ENCODE measurements at regions not wholly inside any gene's neighbourhood (a gene's known extent, or its start where the extent isn't known, plus 50 kb on each side); places are given as distances from the start of the nearest gene placed in this dataset.

DNA sequence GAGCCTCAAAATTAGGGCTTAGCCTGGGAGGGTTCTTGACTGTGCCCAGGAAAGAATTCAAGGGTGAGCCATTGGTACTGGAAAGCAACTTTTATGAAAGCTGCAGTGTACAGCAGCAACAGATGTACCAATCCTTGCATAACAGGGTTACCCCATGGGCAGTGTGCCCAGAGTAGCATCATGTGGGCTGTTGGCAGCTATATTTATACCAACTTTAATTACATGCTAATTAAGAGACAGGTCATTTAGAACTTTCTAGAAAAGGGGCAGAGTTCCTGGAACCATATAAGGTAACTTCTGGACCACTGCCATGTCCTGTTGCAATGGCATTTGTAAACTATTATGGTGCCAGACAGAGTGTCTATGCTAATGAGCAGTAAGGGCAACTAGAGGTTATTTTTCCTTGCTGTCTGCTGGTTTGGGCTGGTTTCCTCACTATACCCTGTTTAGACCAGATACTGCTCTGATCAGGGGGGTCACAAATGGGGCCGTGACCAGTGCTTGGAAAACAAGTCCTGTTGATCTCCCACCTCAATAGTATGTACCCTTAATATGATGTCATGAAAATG lies 1120.5 kb upstream of the RAG2 start:
- FAIRE-seq: no peak
- no peak for DNase-seq (ENCODE audit: low spot score in 2 of 2)

DNA sequence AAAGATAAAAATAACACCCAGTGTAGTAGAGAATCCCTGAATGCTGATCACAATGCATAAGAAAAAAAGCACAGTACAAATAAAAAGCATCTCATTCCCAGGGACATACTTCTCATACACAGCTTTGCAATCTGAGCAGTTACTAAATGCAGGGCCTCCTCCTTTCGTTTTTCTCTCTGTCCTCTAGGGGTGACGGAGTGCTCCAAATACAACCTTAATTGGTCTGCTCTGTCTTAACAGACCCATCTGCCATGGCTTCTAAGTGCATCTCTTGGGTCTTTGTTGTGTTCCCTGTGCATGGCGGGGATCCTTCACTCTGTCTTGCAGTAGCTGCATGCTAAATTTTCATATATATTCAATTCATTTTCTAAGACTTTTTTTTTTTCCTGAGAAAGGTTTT lies 1114.2 kb upstream of the RAG2 start:
- FAIRE-seq (no peak), DNase-seq (ENCODE audit: low spot score in 2 of 2) (no peak)

DNA sequence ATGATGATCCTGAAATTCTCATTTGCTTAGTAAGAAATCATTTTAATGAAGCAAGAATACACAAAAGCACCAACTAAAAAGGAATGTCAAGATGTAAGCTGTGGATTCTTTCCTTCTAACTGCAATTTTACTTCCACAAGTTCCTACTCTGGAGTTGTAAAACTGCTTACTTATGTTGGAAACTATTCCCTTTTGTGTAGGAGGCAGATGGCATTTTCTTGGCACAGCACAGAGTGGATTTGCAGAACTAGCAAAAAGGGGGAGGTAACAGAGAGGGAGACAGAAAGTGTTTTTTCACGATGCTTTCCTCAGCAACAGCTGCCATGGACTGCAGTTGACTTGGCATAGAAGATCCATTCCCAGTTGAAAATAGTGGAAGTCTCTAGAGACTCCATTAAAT lies 1112.0 kb upstream of the RAG2 start:
- DNase-seq (ENCODE audit: low spot score in 2 of 2): no peak
- FAIRE-seq: no peak

DNA sequence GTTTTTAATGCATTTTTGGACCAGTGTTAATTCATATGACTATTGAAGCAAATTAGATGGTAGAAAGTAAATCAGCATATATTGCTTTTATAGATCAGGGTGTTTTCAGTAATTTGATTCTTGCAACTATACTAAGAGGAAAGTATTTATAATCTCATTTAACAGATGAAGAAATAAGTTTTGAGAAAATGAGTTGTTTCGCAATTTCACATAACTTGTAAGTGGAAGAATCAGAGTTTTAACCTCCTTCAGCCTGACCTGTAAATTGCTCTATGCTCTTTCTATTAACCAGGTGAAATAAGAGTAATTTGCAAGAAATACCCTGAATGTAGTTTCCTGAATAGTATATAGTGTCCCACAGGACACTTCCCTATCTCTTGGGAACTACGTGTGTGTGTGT lies 1106.8 kb upstream of the RAG2 start:
- no peak for DNase-seq (ENCODE audit: low spot score in 2 of 2)
- FAIRE-seq: no peak

DNA sequence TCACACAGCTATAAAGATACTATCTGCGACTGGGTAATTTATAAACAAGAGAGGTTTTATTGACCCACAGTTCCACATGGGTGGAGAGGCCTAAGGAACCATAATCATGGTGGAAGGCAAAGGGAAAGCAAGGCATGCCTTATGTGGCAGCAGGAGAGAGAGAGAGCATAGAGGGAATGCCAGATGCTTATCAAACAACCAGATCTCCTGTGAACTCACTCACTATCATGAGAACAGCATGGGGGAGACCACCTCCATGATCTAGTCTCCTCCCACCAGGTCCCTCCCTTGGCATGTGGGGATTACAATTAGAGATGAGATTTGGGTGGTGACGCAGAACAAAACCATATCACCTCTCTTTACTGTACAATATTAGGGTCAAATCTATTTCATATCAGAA lies 1101.6 kb upstream of the RAG2 start:
- DNase-seq (ENCODE audit: low spot score in 2 of 2) (no peak), FAIRE-seq (no peak)

DNA sequence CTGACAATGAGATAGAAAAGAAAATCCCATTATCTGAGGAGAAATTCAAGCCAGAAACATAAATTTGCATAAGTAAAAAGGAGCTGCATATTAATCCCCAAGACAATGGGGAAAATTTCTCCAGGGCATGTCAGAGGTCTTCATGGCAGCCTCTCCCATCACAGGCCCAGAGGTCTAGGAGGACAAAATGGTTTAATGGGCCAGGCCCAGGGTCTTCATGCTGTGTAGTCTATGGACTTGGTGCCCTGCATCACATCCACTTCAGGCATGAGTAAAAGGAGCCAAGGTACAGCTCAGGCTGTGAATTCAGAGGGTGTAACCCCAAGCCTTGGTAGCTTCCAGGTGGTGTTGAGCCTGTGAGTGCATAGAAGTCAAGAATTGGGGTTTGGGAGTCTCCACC lies 1097.2 kb upstream of the RAG2 start:
- FAIRE-seq (no peak), DNase-seq (ENCODE audit: low spot score in 2 of 2) (no peak)

DNA sequence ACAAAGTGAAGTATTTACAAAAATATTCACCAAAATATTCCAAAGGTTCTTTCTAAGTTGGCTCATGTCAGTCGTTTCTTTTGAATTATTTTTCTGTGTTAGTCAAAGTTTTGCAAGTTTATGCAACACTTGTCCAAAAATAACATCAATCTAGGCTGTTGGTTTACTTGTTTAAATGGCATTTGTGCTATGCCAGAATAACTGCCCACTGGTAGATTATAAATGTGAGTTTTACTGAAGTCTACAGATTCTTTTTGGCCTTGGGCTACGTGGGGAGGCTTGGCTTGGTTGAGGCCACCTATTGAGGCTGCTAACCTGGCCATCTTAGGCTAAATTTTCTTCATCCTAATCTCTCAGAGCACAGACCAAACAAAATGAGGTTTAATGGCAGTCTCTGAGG lies 1091.9 kb upstream of the RAG2 start:
- FAIRE-seq (no peak), DNase-seq (ENCODE audit: low spot score in 2 of 2) (no peak)

DNA sequence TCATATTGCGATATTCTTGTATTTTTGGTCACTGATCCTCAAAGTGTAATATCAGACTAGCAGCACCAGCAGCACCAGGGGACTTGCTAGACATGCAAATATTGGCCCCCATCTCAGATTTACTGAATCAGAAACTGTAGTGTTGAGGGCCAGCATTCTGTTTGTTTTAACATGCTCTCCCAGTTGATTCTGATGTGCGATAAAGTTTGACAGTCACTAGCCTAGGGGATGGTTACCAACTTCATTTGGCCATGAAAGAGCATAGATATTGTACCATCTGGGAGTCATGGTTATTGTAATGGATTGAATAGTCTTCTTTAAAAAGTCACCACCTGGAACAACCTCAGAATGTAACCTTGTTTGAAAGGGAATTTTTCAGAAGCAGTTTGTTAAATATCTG lies 1090.4 kb upstream of the RAG2 start:
- DNase-seq (ENCODE audit: low spot score in 2 of 2) (no peak), FAIRE-seq (no peak)

DNA sequence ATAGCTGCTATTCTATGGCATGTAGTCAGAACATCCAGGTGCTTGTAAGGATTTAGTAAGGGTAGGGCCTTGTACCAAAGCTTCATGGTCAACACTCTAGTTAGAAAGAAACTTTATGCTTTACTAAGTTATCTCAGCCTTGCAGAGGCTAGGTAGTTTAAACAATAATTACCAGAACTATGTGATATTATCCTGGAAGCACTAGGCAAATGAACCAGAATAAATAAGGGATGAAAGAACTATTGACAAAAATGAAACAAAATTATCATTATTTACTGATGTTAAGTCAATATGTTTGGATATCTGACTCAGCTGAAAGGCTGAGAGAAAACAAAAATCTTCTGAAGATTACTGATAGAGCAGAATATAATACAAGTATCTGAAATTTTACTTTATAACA lies 1089.1 kb upstream of the RAG2 start:
- no peak for FAIRE-seq
- no peak for DNase-seq (ENCODE audit: low spot score in 2 of 2)

DNA sequence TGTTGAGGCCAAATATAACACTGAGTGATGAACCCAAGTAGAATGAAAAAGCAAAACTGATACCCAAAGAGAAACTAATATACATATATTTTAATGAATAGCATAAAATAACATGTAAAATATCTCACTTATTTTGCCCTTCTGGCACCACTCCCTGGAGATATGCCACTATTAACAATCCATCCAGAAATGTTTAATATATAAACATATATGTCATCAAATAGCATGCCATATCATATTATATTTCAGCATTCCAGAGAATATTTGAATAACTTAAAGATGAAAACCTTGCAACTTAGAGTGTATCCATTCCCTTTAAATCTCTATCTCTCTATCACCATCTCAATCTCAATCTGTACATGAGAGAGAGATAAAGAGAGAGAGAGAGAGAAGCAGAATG lies 1073.3 kb upstream of the RAG2 start:
- DNase-seq (ENCODE audit: low spot score in 2 of 2) (no peak), FAIRE-seq (no peak)

DNA sequence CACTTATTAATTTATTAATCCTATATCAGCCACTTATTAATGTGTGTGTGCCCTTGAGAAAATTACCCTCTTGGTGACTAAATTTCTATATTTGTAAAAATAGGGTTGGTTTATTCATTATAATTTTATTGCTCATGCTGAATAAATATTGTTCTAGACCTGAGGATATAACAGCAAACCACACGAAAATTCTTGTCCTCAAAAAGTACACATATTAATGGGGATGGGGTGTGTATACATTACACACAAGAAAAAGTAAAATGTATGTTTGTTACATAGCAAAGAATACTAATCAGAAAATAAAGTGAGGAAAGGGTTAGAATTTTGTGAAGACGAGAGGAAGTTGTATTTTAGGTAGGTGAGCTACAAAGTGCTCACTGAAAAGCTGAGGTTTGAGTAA lies 1068.9 kb upstream of the RAG2 start:
- DNase-seq (ENCODE audit: low spot score in 2 of 2) (no peak), FAIRE-seq (no peak)

DNA sequence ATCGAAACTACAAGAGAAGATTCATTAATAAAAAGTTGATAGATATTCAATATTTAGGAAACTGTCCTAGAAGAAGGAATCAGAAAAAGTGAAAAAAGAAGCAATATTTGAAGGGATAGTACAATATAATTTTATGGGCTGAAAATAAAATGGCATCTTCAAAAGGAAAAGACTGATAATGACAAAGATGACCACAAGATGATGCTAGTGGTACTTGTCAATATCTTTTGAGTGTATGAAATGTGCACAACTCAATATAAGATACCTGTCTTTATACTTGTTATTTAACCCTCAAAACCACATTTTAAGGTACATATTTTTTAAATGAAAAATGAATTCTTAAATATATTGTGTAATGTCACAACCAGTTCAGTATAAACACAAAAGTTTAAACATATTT lies 1059.6 kb upstream of the RAG2 start:
- no peak for FAIRE-seq
- DNase-seq (ENCODE audit: low spot score in 2 of 2): no peak

DNA sequence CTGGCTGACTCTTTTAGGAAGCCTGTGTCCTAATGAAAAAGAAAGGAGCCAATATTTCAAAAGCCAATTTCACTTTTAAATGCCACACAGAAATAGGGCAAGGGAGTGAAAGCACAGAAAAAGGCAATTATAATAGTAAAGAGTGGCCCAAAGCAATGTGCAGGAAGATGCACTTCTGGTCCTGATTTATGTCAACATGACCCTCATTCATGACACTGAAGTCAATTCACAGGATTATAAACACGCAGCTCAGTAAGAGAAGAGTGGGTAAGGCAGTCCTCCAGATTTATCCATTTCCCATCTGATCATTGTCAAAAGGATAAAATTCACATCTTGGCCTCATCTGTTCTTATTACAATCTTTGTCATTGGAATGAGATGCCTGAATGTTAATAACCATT lies 1049.7 kb upstream of the RAG2 start:
- DNase-seq (ENCODE audit: low spot score in 2 of 2) (no peak), FAIRE-seq (no peak)

DNA sequence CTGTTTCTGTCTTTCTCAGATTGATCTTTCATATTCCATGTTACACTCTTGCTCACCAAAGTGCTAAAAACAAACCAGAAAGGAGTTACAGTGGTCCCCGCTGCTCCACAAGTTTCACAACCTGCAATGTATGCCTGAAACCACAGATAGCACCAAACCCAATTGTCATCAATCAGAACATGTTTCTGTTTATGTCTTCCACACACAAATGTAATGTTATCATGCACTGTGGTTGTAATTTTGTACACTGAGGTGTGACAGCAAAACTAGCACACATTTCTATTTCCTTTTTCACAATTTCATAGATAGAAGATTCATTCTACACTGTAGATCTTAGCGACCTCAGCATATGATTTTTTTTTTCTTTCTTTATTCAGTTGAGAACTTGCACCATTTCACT lies 1045.9 kb upstream of the RAG2 start:
- DNase-seq (ENCODE audit: low spot score in 2 of 2) (no peak), FAIRE-seq (no peak)

DNA sequence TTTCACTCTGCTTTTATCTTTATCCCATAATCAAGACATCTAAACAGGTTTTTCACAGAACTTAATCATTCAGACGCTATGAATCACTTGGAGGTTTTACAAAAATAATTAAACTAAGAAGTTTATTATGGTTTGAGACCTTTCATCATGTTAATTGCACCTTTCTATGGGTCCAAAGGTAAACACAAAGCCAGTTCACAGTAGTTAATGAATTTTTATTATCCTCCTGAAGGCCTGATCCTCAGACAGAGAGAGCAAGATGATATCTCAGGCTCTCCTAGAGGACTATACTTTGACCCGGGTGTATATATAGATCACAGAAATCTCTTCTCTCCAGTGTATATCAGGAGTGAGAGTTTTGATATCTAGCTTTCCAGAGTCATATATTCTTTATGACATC lies 1044.3 kb upstream of the RAG2 start:
- FAIRE-seq: no peak
- no peak for DNase-seq (ENCODE audit: low spot score in 2 of 2)

DNA sequence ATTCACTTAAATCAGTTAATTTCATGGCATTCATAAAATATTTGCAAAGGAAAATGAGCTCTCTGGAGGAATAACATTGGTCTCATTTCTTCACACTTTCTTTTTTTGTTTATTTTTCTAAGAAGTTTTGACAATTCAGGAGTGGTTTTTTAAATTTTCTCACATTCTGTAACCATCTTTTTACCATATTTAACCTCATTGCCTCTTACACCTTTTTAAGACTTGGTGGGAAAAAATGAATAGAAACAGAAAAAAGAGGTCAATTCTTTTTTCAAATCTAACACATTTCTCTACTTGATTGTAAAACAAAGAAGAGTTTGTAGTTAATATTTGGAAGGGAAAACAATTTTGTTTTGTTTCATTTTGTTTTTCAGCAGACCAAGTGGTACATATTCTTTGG lies 1034.7 kb upstream of the RAG2 start:
- FAIRE-seq: no peak

DNA sequence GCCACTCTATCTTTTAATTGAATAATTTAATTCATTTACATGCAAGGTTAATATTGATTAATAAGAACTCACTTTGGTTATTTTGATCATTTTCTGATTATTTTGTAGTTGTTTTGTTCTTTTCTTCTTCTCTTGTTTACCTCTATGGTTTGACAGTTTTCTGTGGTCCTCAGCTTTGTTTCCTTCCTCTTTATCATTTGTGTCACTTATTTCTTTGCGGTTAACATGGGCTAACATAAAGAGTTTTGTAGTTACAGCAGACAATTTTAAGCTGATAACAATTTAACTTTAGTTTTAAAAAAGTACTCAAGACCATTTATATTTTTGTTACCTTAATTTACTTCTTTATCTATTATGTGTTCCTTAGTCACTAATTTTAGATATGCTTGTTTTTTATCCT lies 1032.8 kb upstream of the RAG2 start:
- DNase-seq (ENCODE audit: low spot score in 2 of 2) (no peak), FAIRE-seq (no peak)

More for the DNA sequence above, 1034.7 kb upstream of the RAG2 start:
- no peak for DNase-seq (ENCODE audit: low spot score in 2 of 2)

DNA sequence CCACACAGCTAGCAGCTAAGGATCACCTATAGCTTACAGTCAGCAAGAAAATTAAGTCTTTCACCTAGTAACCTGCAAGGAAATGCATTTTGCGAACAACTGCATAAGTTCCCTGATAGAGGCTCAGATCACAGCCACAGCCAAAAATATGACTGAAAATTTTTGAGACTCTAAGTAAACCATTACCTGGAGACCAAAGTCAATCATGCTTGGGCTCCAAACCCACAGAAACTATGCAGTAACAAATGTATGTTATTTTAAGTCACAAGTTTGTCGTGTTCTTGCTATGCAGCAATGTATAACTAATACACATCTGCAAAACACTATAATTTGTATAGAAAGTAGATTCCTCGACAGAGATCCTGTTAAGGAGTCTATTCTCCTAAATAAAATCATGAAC lies 1025.7 kb upstream of the RAG2 start:
- DNase-seq (ENCODE audit: low spot score in 2 of 2) (no peak), FAIRE-seq (no peak)

DNA sequence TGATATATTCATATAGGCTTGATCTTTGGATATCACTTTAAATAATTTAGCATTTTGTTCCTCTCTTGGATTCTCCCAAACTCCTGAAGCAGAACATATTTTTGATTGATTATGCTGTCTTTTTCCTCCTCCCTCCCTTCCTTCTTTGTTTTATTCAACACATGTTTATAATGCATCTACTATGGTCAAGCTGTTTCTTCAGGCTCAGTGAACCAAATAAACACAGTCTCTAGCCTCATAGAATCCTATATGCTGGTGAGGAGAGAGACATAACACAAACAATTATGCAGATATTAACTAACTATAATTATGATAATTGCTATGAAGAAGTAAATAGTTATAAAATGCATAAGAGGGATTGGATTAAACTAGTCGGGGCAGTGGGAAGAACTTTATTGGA lies 1023.6 kb upstream of the RAG2 start:
- DNase-seq (ENCODE audit: low spot score in 2 of 2) (no peak), FAIRE-seq (no peak)

DNA sequence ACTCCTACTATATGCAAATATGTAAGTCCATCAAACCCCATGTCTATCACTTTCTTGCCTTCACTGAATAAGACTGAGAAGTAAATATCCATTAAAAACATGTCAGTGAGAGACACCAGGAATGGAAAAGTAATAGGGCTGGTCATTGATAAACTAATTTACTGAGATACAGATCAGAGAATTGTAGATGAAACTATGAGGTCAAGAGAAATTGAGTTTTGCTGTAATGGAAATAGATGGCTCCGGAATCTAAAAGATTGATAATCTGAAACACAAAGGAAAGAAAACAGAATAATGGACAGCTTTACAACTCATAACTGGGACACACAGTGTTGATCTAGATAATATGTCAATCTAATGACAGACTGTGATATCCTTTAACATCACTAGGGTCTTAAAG lies 1018.3 kb upstream of the RAG2 start:
- FAIRE-seq: no peak
- no peak for DNase-seq (ENCODE audit: low spot score in 2 of 2)

DNA sequence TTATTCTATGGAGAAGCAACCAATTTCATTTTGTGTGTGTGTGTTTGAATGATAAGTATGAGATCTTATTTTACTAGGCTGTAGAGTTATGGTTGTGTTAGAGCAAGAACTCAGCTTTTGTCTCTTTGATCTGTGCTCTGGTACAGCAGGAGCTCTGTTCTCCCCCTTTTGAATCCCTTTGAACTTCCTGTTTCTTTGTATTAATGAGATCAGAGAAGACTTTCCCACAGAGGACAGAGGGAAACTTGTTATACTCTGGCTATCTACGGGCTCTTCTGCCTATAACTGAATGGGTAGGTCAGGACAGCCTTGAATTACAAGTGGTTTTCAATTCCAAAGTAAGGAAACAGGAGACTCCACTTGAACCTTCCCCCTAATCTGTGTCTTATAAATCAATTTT lies 1015.0 kb upstream of the RAG2 start:
- DNase-seq (ENCODE audit: low spot score in 2 of 2) (no peak), FAIRE-seq (no peak)

DNA sequence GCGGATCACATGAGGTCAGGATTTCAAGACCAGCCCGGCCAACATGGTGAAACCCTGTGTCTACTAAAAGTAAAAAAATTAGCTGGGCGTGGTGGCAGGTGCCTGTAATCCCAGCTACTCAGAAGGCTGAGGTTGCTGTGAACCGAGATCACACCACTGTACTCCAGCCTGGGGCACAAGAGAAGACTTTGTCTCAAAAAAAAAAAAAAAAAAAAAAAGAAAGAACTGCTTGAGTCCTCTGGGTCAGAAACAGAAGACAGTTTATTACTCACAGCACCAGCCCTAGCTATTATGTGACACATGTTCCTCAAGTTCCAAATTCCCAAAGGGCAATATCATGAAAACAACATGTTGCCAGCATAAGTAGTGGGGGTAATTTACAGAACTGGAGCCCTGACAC lies 1014.1 kb upstream of the RAG2 start:
- FAIRE-seq (no peak), DNase-seq (ENCODE audit: low spot score in 2 of 2) (no peak)

DNA sequence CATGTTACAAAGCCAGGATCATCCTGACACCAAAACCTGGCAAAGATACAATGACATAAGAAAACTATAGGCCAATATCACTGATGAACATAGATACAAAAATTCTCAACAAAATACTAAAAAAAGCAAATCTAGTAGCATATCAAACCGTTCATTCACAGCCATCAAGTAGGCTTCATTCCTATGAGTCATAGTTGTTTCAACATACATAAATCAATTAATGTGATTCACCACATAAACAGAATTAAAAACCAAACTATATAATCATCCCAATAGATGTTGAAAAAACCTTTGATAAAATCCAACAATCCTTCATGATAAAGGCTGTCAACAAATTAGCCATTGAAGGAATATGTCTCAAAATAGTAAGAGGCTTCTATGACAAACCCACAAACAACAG lies 1007.2 kb upstream of the RAG2 start:
- DNase-seq (ENCODE audit: low spot score in 2 of 2): no peak
- no peak for FAIRE-seq

DNA sequence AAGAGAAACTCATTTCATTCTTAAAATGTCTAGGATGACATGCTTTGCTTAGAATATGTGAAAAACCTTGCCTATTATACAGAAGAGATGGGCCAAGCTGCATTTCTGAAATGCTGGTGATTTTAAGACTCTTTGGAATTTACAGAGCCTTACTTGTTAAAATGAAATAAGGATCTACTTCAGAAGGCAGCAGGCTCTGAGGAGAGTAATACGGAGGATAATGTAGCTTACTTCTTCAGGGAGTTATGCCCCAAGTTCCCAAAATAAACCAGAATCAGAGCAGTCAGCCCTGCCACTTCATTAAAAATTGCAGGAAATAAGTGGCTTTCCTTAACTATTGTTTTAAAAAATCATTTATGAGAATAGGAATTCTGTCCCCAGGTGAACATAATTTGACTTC lies 1000.3 kb upstream of the RAG2 start:
- no peak for DNase-seq (ENCODE audit: low spot score in 2 of 2)
- FAIRE-seq: no peak

All from frontal cortex (tissue), 3 donors.